HG02759 (cell line): ENCODE measurements at regions not wholly inside any gene's neighbourhood (a gene's known extent, or its start where the extent isn't known, plus 50 kb on each side); places are given as distances from the start of the nearest gene placed in this dataset.

Source experiments
- ATAC-seq: cut with Tn5 transposase; IDR thresholded peaks from one replicate; pipeline ENCODE4 v1.9.1; 2021; ENCODE audit warnings: mild to moderate bottlenecking, moderate library complexity; ENCODE audit not compliant: unreplicated experiment

DNA sequence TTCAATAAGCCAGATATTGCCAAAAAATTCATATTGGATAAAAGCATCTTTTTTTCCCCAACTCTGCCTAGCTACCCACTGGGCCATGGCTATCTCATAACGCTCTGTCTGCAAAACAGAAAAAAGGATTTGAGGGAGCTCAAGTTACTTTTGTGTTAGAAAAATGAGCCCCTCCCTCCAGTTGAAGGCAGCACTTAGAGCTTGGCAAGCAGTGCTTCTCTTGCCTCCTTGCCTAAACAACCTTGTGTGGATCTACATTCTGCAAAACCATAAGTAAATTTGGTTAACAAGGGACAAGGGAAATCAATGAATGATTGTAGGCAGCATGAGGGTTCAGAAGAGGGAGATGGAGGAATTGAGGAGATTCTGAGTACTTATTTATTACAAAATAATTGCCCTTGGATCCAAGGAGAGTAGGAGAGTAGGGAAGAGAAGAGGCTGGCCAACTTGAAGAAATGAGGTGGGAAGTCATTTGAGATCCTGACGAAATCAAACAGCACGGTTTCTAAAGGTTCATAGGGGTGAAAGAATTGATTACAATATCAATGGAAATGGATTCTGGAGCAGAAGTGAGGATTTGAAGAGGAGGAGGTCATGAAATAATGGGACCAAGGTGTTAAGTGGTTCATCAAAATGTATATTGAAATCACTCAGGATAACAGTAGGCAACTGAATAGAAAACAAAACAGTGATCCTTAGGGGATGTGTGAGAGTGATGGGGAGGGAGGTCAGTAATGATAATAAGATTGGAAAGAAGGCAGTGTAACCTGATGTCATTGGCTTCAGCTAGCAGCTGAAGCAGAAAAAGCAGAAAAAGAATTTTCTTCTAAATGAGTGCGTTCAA is 434.8 kb upstream of the IGFBP7 start:
- no peak for ATAC-seq

DNA sequence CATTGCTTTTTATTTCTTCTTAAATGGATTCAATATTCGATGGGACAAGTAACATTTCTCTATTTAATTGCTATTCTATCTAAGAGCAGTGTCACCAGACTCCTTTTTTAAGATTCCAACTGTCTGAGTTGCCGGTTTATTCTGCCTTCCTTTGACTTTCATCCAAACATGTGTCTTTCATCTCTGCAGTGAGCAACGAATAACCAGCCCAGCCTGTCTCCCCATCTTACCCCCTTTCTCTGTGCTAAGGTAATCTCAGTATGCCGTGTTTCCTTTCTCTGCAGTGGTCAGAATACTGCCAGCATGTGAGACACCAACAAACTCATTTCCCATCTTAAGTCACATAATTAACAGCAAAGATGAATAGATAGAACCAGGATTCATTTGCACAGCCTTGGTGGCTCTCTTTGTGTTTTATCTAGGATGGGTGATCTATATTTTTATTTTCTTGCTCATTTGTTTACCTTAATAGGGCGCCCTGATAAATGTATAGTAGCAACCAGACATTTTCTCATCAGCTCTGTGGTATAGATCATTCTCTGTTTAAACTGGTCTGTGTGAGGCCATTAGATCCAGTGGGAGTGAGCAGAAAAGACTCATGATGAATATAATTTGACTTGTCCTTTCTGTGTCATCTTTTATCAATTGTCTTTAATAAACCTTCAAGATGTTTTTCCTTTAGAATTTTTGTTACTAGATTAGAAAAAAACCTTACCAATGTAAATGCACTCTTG is 394.8 kb upstream of the IGFBP7 start:
- ATAC-seq: no peak

DNA sequence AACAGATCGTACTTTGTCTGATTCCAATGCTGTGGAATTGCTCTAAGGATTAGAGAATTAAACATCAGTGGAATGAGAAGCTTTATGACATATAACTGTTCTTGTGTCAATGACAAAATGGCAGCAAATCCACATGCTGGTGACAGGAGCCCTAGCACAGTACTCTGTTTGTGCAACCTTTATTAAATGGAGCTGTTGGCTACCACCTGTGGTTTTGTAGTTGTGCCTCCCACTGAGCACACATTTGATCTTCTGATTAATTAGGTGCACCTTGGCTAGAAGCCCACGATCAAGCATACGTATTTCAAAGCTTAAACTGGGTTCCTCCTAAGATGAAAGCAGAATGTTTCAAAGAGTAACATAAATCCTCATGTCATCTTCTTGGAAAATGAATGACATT is 394.0 kb upstream of the IGFBP7 start:
- ATAC-seq: no peak

DNA sequence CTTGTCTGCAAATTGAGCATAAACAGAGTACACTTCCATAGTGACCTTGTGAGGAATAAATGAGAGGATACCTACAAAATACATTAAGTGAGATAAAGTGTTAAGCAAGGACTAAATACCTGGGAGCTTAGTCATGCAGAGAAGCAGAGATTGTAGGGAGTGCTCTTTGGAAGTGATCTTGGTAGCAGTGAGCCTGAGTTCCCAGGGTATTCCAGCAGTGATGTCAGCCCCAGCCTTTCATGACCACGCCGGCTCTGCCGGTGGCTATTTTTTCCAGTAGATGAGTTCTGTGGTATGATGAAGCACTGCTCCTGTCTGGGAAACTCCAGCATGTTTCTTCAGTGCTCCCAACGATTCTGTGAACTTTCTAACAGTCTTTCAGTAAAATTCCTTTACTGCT is 391.5 kb upstream of the IGFBP7 start:
- ATAC-seq: no peak

DNA sequence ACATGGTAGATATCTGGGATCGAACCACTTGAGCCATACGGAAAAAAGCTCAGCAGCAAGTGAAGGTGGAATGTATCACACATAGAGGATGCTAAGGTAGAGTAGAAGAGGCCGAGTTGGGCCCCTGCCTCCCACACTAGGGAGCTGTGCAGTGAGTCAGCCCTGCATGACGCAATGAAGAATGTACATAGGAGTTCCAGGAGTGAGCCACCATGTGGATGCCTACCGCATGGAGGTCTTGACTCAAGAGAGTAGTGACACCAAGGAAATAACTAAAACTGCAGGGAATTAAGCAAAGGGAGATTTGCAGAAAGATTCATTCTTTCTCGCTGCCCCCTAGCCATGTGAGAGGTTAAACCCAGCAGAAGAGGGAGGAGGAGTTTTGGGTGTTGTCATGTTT is 389.6 kb upstream of the IGFBP7 start:
- ATAC-seq: no peak

DNA sequence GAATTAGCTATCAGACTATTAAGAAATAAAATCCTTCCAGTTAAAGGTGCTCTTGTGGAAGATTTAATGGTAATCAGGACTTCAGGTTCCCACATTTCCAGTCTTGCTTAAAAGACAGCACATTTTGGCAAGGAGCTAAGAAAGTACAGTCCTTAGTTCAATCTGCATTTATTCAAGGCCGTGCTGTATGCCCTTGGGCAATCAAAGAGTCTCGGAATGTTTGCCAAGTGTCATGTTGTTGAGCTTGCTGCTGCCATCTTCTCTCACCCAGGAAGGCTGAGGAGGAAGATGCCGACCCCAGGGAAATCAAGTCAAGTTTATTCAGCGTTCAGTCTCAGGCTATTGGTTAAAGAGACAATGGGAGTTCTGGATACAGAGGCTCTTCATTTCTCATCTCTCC is 388.1 kb upstream of the IGFBP7 start:
- no peak for ATAC-seq

DNA sequence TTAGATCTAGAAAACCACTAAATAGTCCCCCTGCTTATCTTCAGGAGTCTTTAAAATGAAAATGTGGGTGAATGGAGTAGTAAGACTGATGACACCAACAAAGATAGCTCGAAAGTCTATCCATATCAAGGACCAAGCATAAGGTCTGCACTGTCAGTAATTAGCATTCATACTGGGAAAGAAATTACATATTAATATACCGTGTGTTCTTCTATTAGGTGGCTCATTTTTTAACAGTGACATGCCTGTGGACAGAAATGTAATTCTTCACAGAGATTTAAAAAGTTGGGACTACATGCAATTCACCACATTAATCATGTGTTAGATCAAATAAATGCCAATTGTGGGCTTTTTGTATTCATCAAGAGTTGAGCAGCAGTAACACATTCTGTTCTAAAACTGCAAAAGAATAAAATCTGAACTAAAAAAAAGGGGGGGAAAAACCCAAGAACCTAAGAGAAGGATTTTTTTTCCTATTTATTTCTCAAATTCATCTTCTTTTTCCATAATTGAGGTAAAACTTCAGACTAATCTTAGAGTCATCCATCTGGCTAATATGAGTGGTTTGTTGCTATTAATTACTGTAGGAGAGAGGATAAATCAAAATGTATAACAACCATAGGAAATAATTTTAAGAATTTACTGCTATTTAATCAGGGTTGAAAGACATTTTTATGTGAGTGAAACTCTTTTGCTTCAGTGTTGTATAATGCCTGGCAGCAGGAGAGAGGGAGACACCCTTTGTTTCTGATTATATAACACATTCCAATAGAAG is 386.7 kb upstream of the IGFBP7 start:
- no peak for ATAC-seq

DNA sequence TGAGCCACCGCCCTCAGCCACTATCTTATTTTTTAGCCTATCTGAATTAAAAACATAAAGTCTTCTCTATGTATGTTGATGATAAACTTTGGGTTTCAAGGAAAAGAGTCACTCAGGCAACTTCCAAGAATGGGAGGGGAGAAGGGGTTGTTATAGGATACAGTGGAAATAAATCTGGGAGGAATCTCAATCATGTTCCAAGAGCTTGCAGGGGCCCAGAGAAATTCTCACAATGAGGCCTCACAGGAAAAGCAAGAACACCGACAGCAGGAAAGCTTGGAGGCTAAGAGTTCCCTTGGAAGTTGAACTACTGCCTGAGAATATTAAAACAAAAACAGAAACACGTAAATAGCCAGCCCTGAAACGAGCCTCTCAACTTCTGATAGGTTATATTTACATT is 384.6 kb upstream of the IGFBP7 start:
- ATAC-seq: no peak

DNA sequence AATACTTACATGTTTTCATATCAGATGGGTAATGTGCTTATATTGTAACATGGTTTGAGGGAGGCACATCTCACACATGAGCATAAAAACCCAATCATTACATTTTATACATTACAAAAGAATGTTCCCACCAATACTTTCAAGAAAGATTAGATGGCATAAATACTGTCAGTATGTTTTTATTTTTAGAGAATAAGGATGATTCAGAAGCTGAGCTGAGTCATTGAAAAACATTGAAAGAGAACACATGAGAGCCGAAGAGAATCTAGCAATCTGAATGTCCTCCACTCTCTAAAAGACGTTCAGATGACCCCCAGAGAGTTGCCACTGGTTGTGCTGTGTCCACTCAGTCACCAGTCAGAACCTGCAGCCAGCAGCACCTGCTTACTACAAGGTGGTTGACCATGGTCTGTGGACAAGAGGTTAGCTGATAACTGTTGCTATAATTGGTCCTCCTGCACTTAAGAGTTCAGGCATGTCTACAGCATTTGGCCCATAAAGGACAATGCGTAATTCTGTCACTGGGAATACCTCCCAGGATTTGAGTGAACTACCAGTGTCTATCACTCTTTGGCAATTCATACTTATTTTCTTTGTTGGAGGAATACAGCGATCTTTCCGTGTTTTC is 382.2 kb upstream of the IGFBP7 start:
- no peak for ATAC-seq

DNA sequence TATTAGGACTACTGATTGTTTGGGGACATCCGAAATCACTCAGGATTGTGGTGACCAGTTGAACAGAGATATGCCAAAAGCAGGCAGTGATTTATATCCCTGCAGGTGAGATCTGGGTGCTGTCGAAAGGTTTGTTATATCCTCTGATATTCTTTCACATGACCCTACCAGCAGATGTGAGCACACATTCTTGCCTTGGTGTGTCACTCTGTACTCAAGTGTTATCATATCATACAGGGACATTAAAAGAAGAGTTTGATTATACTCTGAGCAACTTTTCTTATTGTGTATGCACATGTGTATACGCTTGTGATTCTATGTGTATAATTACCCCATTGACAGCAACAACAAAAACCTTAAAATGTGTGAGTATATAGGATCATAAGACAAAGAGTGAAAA is 381.2 kb upstream of the IGFBP7 start:
- no peak for ATAC-seq

DNA sequence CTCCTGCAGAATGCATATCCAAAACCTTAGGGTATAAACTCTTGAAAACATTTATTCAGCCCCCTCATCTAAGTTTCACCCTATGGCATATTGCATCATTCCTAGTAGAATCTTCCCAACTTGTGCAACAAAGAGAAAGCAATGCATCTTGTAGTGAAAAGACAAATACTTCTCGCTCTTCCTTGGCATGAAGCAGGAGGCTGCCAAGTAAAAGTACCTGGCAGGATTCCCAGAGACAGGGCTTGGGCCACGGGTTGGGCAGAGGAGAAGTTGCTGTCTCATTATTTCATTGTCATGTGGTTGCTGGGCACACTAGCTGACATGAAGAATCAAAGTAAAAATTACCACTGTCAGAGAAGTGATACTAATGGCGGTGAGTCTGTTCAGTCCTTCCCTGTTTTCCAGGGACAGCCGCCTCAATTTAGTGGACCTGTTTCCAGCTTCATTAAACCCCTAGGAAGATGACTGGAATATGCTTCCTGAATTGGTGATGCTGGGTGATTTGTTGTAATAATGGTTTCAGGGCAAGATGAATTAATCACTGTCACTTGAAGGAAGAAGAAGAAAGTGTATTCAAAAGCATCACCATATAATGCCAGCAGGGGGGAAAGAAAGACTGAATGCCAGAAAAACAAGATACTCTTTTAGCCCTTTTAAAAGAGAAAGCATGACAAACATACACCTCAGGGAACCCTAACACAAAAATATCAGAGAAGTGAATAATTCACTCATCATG is 380.5 kb upstream of the IGFBP7 start:
- no peak for ATAC-seq

DNA sequence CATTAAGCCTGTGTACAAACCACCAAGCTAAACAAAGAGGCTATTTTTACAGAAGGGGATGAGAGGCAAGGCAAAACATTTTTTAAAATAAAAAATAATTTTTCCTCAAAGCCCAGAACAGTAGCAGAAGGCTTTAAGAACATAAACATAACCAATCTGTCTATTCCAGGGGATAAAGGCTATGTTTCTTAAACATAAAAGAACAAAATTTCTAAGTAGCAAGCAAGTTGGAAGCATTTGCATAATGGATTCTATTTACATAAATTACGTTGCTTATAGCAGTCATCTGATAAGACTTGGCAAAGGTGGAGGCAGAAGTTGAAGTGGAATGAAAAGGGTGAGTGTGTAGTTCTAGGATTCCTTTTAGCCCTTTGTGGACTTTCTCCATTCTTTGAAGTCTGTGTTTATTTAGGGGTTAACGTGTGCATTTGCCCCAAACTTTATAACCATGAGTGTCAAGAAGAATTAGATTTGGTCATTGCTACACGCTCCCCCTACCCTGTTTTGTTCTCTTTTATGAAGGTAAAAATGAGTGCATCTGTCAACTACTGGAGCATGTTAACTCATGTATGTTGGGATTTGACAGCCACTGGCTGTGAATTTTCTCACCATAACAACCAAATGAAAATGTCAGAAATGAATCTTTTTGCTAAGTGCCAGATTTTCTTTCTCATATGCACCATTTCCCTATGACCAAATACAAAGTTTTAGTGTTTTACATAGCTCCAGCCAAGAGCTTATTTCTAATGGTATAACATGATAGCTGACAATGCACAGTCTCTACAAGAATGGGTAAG is 378.4 kb upstream of the IGFBP7 start:
- no peak for ATAC-seq

DNA sequence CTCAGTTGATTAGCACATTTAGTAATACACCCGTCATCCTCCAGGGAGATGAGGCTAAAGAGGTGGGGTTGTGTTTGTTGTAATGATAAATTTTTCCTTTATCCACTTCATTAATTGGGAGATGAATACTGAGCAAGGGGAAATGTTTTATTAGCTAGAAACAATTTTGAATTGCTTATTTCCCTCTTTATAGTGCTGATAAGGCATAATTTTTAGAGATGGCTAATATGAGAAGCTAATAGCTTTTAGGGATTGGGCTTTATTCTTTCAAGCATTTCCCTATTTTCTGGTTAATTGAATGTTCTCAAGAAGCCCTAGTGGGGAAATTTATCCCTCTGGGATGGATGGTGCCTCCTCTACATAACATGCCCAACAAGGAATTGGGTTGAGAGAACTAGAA is 365.2 kb upstream of the IGFBP7 start:
- ATAC-seq: no peak

DNA sequence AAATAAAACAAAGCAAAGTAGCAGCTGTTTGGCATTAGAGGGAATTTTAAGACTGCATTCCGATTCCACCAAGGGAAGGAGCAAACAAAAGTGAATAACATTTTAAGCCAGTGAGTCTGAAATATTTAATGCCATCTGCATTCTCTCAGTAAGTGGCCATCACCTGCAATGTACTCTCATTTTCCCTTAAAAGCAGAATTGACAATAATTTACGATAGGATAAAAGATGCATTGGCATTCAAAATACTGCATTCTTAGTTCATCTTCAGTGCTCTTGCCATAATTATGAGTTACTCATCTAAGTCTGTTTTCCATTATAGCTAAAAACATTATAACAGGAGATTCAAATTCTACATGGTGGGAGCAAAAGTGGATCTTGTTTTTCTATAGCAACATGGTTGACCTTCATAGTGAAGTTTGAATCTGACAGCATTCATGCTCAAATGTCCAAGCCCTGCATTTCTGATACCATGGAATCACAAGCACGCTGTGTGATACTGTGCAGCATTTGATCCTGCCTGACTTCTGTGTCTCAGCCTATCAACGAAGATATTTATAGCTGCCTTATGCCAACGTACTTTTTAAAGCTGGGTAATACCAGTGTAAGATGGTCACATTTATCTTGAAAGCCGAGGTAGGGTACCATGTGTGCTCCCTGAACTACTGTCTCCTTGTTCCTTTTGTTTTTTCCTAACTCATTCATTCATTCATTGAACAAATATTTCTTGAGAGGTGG is 355.3 kb upstream of the IGFBP7 start:
- no peak for ATAC-seq

DNA sequence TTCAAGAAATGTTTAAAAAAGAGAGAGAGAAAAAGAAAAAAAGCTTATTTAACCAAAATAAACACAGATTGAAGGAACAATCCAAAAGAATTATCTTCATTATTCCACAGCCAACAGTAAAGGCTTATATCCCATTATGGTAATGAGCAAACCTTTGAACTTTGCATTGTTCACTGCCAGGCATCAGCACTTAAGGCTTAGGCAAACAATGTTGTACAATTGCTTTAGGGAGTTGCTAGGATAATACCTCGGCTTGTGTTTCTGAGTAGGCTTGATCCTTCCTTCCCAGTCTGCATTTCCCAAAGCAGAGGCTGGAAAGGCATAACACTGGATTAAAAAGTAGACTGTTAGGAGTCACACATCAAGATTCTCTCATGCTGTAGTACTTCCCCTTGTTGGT is 352.7 kb upstream of the IGFBP7 start:
- no peak for ATAC-seq

DNA sequence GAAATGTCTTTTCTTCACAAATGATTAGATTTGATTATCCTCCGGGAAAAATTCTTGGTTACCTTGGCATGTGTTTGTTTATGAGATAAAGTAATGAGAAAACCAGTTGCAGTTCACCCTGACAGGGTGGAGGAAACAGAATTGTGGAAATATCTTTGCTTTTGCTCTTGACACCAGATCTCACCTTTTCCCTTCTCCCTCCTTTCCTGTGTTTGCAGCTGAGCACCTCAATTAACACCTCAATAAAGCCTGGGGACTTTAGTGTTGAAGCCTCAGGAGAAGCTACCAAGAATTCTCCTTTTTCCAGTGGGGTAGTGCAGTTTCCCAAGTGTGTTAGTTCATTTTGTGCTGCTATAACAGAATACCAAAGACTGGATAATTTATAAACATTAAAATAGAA is 350.8 kb upstream of the IGFBP7 start:
- ATAC-seq: no peak

DNA sequence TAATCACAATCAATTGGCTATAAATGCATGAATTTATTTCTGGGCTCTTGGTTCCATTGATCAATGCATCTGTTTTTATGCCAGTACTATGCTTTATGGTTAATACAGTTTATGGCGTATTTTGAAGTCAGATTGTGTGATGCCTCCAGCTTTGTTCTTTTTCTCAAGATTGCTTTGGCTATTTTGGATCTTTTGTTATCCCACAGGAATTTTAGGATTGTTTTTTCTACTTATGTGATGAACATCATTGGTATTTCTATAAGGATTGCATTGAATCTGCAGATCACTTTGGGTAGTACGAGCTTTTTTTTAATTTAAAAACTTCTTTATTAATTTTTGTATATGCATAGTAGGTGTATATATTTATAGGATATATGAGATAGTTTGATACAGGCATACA is 338.7 kb upstream of the IGFBP7 start:
- no peak for ATAC-seq

DNA sequence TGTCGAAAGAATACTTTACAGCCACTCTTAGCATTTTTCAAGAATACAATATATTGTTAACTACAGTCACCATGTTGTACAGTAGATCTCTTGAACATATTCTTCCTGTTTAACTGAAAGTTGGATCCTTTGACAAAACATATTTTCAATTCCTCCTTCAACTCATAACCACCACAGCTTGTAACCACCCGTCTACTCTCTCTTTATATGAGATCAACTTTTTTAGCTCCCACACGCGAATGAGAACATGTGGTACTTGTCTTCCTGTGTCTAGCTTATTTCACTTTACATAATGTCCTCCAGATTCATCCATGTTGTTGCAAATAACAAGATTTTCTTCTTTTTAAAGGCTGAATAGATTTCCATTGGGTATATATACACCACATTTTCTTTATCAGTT is 338.3 kb upstream of the IGFBP7 start:
- ATAC-seq: no peak

DNA sequence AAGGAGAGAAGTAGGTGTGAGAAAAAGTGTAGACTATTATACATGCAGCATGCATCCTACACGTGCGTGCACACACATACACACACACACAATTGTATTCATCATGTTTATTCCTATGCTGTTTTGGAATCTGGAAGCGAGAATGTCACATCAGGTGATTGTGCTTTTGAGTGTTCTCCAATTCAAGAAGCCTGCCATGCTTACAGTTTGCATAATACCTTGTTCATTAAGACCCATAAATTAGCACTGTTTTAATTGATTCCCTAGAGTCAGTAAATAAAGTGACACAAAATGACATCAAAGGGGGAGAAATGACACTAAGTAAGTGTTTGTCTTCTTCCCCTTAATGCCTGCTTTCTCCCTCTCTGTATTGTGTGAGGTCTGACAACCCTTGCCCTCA is 336.1 kb upstream of the IGFBP7 start:
- ATAC-seq: no peak
